ENCODE measurements at regions not wholly inside any gene's neighbourhood (a gene's known extent, or its start where the extent isn't known, plus 50 kb on each side); places are given as distances from the start of the nearest gene placed in this dataset.

GRCh38 chr18:73944715-73945114, 202.9 kb downstream of the FBXO15 start:
- no CpG with 5 or more reads among the region's 1 CpG for WGBS (ENCODE audit: insufficient coverage, low lambda C conversion rate)
- no peak for DNase-seq

GRCh38 chr18:73943763-73944162, 203.9 kb downstream of the FBXO15 start:
- Histone ChIP-seq H3K27ac (ENCODE audit: low read length) (no peak overlapping the region), H3K36me3 (ENCODE audit: control insufficient read depth, insufficient read depth, low read length) (no peaks in the 10 kb centered on the region), H3K27me3 (ENCODE audit: control insufficient read depth, insufficient read depth, low read length) (peaks cover 4% of the 10 kb centered on the region), H3K9me3 (ENCODE audit: control insufficient read depth, low read depth, low read length) (no peaks in the 10 kb centered on the region), H3K4me1 (ENCODE audit: control insufficient read depth, insufficient read depth, low read length) (no peaks in the 10 kb centered on the region), H3K4me3 (ENCODE audit: low read length) (no peak overlapping the region)
- WGBS (ENCODE audit: insufficient coverage, low lambda C conversion rate), result 83% methylated on average over 1 of the region's 9 CpGs
- DNase-seq, result no peak

More at GRCh38 chr18:73944715-73945114, 202.9 kb downstream of the FBXO15 start:
- Histone ChIP-seq H3K4me3 (ENCODE audit: low read length) (no peak overlapping the region), H3K27ac (ENCODE audit: low read length) (no peak overlapping the region), H3K4me1 (ENCODE audit: control insufficient read depth, insufficient read depth, low read length) (no peaks in the 10 kb centered on the region), H3K27me3 (ENCODE audit: control insufficient read depth, insufficient read depth, low read length) (peaks cover 4% of the 10 kb centered on the region), H3K9me3 (ENCODE audit: control insufficient read depth, low read depth, low read length) (no peaks in the 10 kb centered on the region), H3K36me3 (ENCODE audit: control insufficient read depth, insufficient read depth, low read length) (no peaks in the 10 kb centered on the region)

GRCh38 chr18:73942956-73943355, 204.7 kb downstream of the FBXO15 start:
- Histone ChIP-seq H3K36me3 (ENCODE audit: control insufficient read depth, insufficient read depth, low read length) (no peaks in the 10 kb centered on the region), H3K27me3 (ENCODE audit: control insufficient read depth, insufficient read depth, low read length) (peaks cover 4% of the 10 kb centered on the region), H3K4me1 (ENCODE audit: control insufficient read depth, insufficient read depth, low read length) (no peaks in the 10 kb centered on the region), H3K4me3 (ENCODE audit: low read length) (no peak overlapping the region), H3K9me3 (ENCODE audit: control insufficient read depth, low read depth, low read length) (no peaks in the 10 kb centered on the region), H3K27ac (ENCODE audit: low read length) (no peak overlapping the region)
- DNase-seq, result no peak
- WGBS (ENCODE audit: insufficient coverage, low lambda C conversion rate), result 70% methylated on average over 1 of the region's 4 CpGs

GRCh38 chr18:73942081-73942625, 205.5 kb downstream of the FBXO15 start:
- WGBS (ENCODE audit: insufficient coverage, low lambda C conversion rate), result 92% methylated on average over 2 of the region's 8 CpGs
- DNase-seq, result no peak

GRCh38 chr18:73940721-73941120, 206.9 kb downstream of the FBXO15 start:
- 100% methylated on average over 1 of the region's 8 CpGs for WGBS (ENCODE audit: insufficient coverage, low lambda C conversion rate)
- no peaks in the 10 kb centered on the region for H3K4me1 ChIP-seq (ENCODE audit: control insufficient read depth, insufficient read depth, low read length)
- DNase-seq, result no peak
- H3K9me3 ChIP-seq (ENCODE audit: control insufficient read depth, low read depth, low read length), result no peaks in the 10 kb centered on the region
- peaks cover 4% of the 10 kb centered on the region for H3K27me3 ChIP-seq (ENCODE audit: control insufficient read depth, insufficient read depth, low read length)
- H3K27ac ChIP-seq (ENCODE audit: low read length), result no peak overlapping the region
- H3K36me3 ChIP-seq (ENCODE audit: control insufficient read depth, insufficient read depth, low read length), result no peaks in the 10 kb centered on the region
- H3K4me3 ChIP-seq (ENCODE audit: low read length), result no peak overlapping the region

More at GRCh38 chr18:73942081-73942625, 205.5 kb downstream of the FBXO15 start:
- Histone ChIP-seq H3K36me3 (ENCODE audit: control insufficient read depth, insufficient read depth, low read length) (no peaks in the 10 kb centered on the region), H3K27me3 (ENCODE audit: control insufficient read depth, insufficient read depth, low read length) (peaks cover 4% of the 10 kb centered on the region), H3K9me3 (ENCODE audit: control insufficient read depth, low read depth, low read length) (no peaks in the 10 kb centered on the region), H3K4me3 (ENCODE audit: low read length) (no peak overlapping the region), H3K27ac (ENCODE audit: low read length) (no peak overlapping the region), H3K4me1 (ENCODE audit: control insufficient read depth, insufficient read depth, low read length) (no peaks in the 10 kb centered on the region)

GRCh38 chr18:73939391-73939790, 208.2 kb downstream of the FBXO15 start:
- H3K36me3 ChIP-seq (ENCODE audit: control insufficient read depth, insufficient read depth, low read length), result no peaks in the 10 kb centered on the region
- no peaks in the 10 kb centered on the region for H3K4me1 ChIP-seq (ENCODE audit: control insufficient read depth, insufficient read depth, low read length)
- no peak overlapping the region for H3K27ac ChIP-seq (ENCODE audit: low read length)
- no peaks in the 10 kb centered on the region for H3K9me3 ChIP-seq (ENCODE audit: control insufficient read depth, low read depth, low read length)
- no CpG with 5 or more reads among the region's 5 CpGs for WGBS (ENCODE audit: insufficient coverage, low lambda C conversion rate)
- H3K27me3 ChIP-seq (ENCODE audit: control insufficient read depth, insufficient read depth, low read length), result peaks cover 4% of the 10 kb centered on the region
- no peak for DNase-seq
- H3K4me3 ChIP-seq (ENCODE audit: low read length), result no peak overlapping the region

GRCh38 chr18:73933685-73934084, 213.9 kb downstream of the FBXO15 start:
- DNase-seq, result no peak
- H3K27me3 ChIP-seq (ENCODE audit: control insufficient read depth, insufficient read depth, low read length), result no peaks in the 10 kb centered on the region

GRCh38 chr18:73932976-73933375, 214.7 kb downstream of the FBXO15 start:
- no peak for DNase-seq
- peaks cover 4% of the 10 kb centered on the region for H3K9me3 ChIP-seq (ENCODE audit: control insufficient read depth, low read depth, low read length)
- H3K27me3 ChIP-seq (ENCODE audit: control insufficient read depth, insufficient read depth, low read length), result no peaks in the 10 kb centered on the region
- no CpG with 5 or more reads among the region's 4 CpGs for WGBS (ENCODE audit: insufficient coverage, low lambda C conversion rate)
- no peak overlapping the region for H3K27ac ChIP-seq (ENCODE audit: low read length)
- no peaks in the 10 kb centered on the region for H3K4me1 ChIP-seq (ENCODE audit: control insufficient read depth, insufficient read depth, low read length)
- H3K36me3 ChIP-seq (ENCODE audit: control insufficient read depth, insufficient read depth, low read length), result no peaks in the 10 kb centered on the region
- no peak overlapping the region for H3K4me3 ChIP-seq (ENCODE audit: low read length)

More at GRCh38 chr18:73933685-73934084, 213.9 kb downstream of the FBXO15 start:
- Histone ChIP-seq H3K4me3 (ENCODE audit: low read length) (no peak overlapping the region), H3K27ac (ENCODE audit: low read length) (no peak overlapping the region), H3K36me3 (ENCODE audit: control insufficient read depth, insufficient read depth, low read length) (no peaks in the 10 kb centered on the region), H3K4me1 (ENCODE audit: control insufficient read depth, insufficient read depth, low read length) (no peaks in the 10 kb centered on the region), H3K9me3 (ENCODE audit: control insufficient read depth, low read depth, low read length) (peaks cover 4% of the 10 kb centered on the region)
- 100% methylated on average over 1 of the region's 3 CpGs for WGBS (ENCODE audit: insufficient coverage, low lambda C conversion rate)

GRCh38 chr18:73927496-73927895, 220.1 kb downstream of the FBXO15 start:
- Histone ChIP-seq H3K9me3 (ENCODE audit: control insufficient read depth, low read depth, low read length) (peaks cover 9% of the 10 kb centered on the region), H3K4me3 (ENCODE audit: low read length) (no peak overlapping the region), H3K27me3 (ENCODE audit: control insufficient read depth, insufficient read depth, low read length) (no peaks in the 10 kb centered on the region), H3K4me1 (ENCODE audit: control insufficient read depth, insufficient read depth, low read length) (peaks cover 3% of the 10 kb centered on the region), H3K36me3 (ENCODE audit: control insufficient read depth, insufficient read depth, low read length) (no peaks in the 10 kb centered on the region), H3K27ac (ENCODE audit: low read length) (peak overlapping the region; percentile 68)
- DNase-seq, result peak; percentile 76 to 85
- WGBS (ENCODE audit: insufficient coverage, low lambda C conversion rate), result no CpG with 5 or more reads among the region's 2 CpGs

GRCh38 chr18:73924836-73925235, 222.8 kb downstream of the FBXO15 start:
- Histone ChIP-seq H3K27ac (ENCODE audit: low read length) (no peak overlapping the region), H3K36me3 (ENCODE audit: control insufficient read depth, insufficient read depth, low read length) (no peaks in the 10 kb centered on the region), H3K27me3 (ENCODE audit: control insufficient read depth, insufficient read depth, low read length) (no peaks in the 10 kb centered on the region), H3K9me3 (ENCODE audit: control insufficient read depth, low read depth, low read length) (peaks cover 5% of the 10 kb centered on the region), H3K4me1 (ENCODE audit: control insufficient read depth, insufficient read depth, low read length) (peaks cover 3% of the 10 kb centered on the region), H3K4me3 (ENCODE audit: low read length) (no peak overlapping the region)
- no peak for DNase-seq
- no CpG with 5 or more reads among the region's 3 CpGs for WGBS (ENCODE audit: insufficient coverage, low lambda C conversion rate)

- DNase-seq, result no peak
- no peaks in the 10 kb centered on the region for H3K36me3 ChIP-seq (ENCODE audit: control insufficient read depth, insufficient read depth, low read length)
- H3K27ac ChIP-seq (ENCODE audit: low read length), result no peak overlapping the region
- H3K9me3 ChIP-seq (ENCODE audit: control insufficient read depth, low read depth, low read length), result peaks cover 5% of the 10 kb centered on the region
- H3K4me1 ChIP-seq (ENCODE audit: control insufficient read depth, insufficient read depth, low read length), result peaks cover 3% of the 10 kb centered on the region
- H3K4me3 ChIP-seq (ENCODE audit: low read length), result no peak overlapping the region
- no peaks in the 10 kb centered on the region for H3K27me3 ChIP-seq (ENCODE audit: control insufficient read depth, insufficient read depth, low read length)
- 100% methylated on average over 1 of the region's 4 CpGs for WGBS (ENCODE audit: insufficient coverage, low lambda C conversion rate)
These were observed 223.3 kb downstream of the FBXO15 start for GRCh38 chr18:73924307-73924706.

All from large intestine (tissue), 3 donors.